K562 (cell line): ENCODE measurements at regions not wholly inside any gene's neighbourhood (a gene's known extent, or its start where the extent isn't known, plus 50 kb on each side); places are given as distances from the start of the nearest gene placed in this dataset.

Source experiments
- ATAC-seq: fragments of 200-7000 bp; cut with Tn5 transposase; 3 replicates; pipeline ENCODE4 v1.9.1; 2020; ENCODE audit warnings: moderate library complexity
- BruUV-seq: library from RNA; stranded (reverse); fragments of 400-500 nt; replicated peaks from 2 replicates; lab custom pipeline; 2021; lab: Mats Ljungman, UMichigan
- CTCF ChIA-PET: fragments of 300-600 bp; formaldehyde crosslinking; extraction: SDS; loops from one replicate; lab custom pipeline; 2021; ENCODE audit warnings: low intra/inter-chr PET ratio; lab: Yijun Ruan, JAX
- POLR2A ChIA-PET: fragments of 300-600, 350-650 bp; sonication (Branson Sonifier 250); formaldehyde crosslinking; extraction: SDS; loops from one replicate; lab custom pipeline; 2021; ENCODE audit warnings: antibody characterized with exemption, inconsistent platforms; lab: Yijun Ruan, JAX
- DNase-seq, 4 experiments: peaks; one replicate each; pipeline versions ENCODE4 v3.0.0 to v3.0.0-alpha.2; 2011 to 2018; ENCODE audit warnings: low spot score in 3 of 4, mixed read lengths in 3 of 4; ENCODE audit errors: extremely low read depth in 1 of 4
- FAIRE-seq: peaks from 2 replicates; lab custom pipeline; 2011; peaks lifted over from hg19 to GRCh38; lab: Jason Lieb, UNC
- H2AFZ ChIP-seq: 2 replicates; pipeline ENCODE4 v1.6.0; 2011; ENCODE audit warnings: low read depth, low read length, control low read depth, inconsistent platforms
- H3K27ac ChIP-seq: fragments of 200-600 bp; 3 replicates; pipeline ENCODE4 v1.8.0; 2011; ENCODE audit warnings: low read depth, mild to moderate bottlenecking, control low read depth, inconsistent platforms, low read length, moderate library complexity, mixed read lengths; ENCODE audit errors: extremely low read depth
- H3K27me3 ChIP-seq, 2 experiments: fragments of 300-600 bp in 1 of 2; 2 replicates in 1 of 2; 3 replicates in 1 of 2; pipeline versions ENCODE4 v1.6.0 to v1.8.0; 2011; ENCODE audit warnings: inconsistent platforms in 2 of 2, low read length in 2 of 2, mild to moderate bottlenecking in 1 of 2, mixed read lengths in 1 of 2, moderate library complexity in 1 of 2; ENCODE audit not compliant: control insufficient read depth in 2 of 2, insufficient read depth in 2 of 2
- H3K36me3 ChIP-seq: fragments of 300-600 bp; 3 replicates; pipeline ENCODE4 v1.8.0; 2011; ENCODE audit warnings: mild to moderate bottlenecking, low read length, inconsistent platforms; ENCODE audit not compliant: control insufficient read depth, insufficient read depth
- H3K4me1 ChIP-seq, 2 experiments: fragments of 200-600 bp in 1 of 2; replicated peaks in 1 of 2; 2 replicates in 1 of 2; 3 replicates in 1 of 2; pipeline versions ENCODE4 v1.5.1 to v1.8.0; 2011; ENCODE audit warnings: inconsistent platforms in 2 of 2, low read length in 2 of 2, mild to moderate bottlenecking in 1 of 2, mixed read lengths in 1 of 2, moderate library complexity in 1 of 2; ENCODE audit not compliant: control insufficient read depth in 2 of 2, insufficient read depth in 2 of 2
- H3K4me2 ChIP-seq: 2 replicates; pipeline ENCODE4 v1.6.1; 2011; ENCODE audit warnings: low read length, control low read depth, inconsistent platforms, mixed read lengths; ENCODE audit not compliant: insufficient read depth
- H3K4me3 ChIP-seq: fragments of 200-600 bp; sonication (generic), shearing (Covaris generic); 2 replicates; pipeline ENCODE4 v1.5.1; 2016; ENCODE audit warnings: control low read depth, inconsistent platforms
- H3K79me2 ChIP-seq: fragments of 200-600 bp; 3 replicates; pipeline ENCODE4 v1.8.0; 2011; ENCODE audit warnings: low read length, inconsistent platforms; ENCODE audit not compliant: control insufficient read depth, insufficient read depth
- H3K9ac ChIP-seq, 2 experiments: 2 replicates each; pipeline versions ENCODE4 v1.6.0 to v1.6.1; 2011; ENCODE audit warnings: low read depth in 2 of 2, low read length in 2 of 2, control low read depth in 1 of 2, inconsistent platforms in 1 of 2, mild to moderate bottlenecking in 1 of 2, mixed read lengths in 1 of 2; ENCODE audit not compliant: insufficient read depth in 1 of 2
- H3K9me1 ChIP-seq: one replicate; pipeline ENCODE4 v1.6.0; 2011; ENCODE audit warnings: inconsistent platforms, mild to moderate bottlenecking, low read length, moderate library complexity; ENCODE audit not compliant: control insufficient read depth, insufficient read depth
- H3K9me3 ChIP-seq: replicated peaks from 2 replicates; pipeline ENCODE4 v1.5.1; 2011; ENCODE audit warnings: low read depth, low read length, inconsistent platforms; ENCODE audit not compliant: control insufficient read depth, insufficient read depth
- H4K20me1 ChIP-seq: replicated peaks from 2 replicates; pipeline ENCODE4 v1.6.1; 2011; ENCODE audit warnings: low read length, inconsistent platforms, mixed read lengths; ENCODE audit not compliant: control insufficient read depth, insufficient read depth
- ARID1B ChIP-seq: fragments of 450-650 bp; IDR thresholded peaks from 2 replicates; pipeline ENCODE4 v1.6.1; 2016; ENCODE audit warnings: antibody characterized with exemption, mild to moderate bottlenecking, inconsistent platforms
- ASH1L ChIP-seq: fragments of 450-650 bp; IDR thresholded peaks from 2 replicates; pipeline ENCODE4 v1.6.1; 2018; ENCODE audit warnings: borderline replicate concordance, mild to moderate bottlenecking, low read depth; ENCODE audit not compliant: partially characterized antibody
- BCL6 ChIP-seq: fragments of 250-450 bp; sonication (Bioruptor Pico); IDR thresholded peaks from 2 replicates; pipeline ENCODE4 v1.4.0; 2020
- MAFF ChIP-seq: IDR thresholded peaks from 2 replicates; pipeline ENCODE4 v1.6.1; 2012; ENCODE audit warnings: low read length, improper control_type of control experiment
- MTA1 ChIP-seq: fragments of 450-650 bp; IDR thresholded peaks from 2 replicates; pipeline ENCODE4 v1.6.1; 2017; ENCODE audit warnings: borderline replicate concordance
- MXD1 ChIP-seq: fragments of 250-450 bp; sonication (Bioruptor Pico); IDR thresholded peaks from 2 replicates; pipeline ENCODE4 v1.8.0; 2021; ENCODE audit warnings: borderline replicate concordance, mild to moderate bottlenecking, moderate library complexity; ENCODE audit not compliant: poor library complexity, severe bottlenecking
- NCOA1 ChIP-seq: fragments of 450-650 bp; IDR thresholded peaks from 2 replicates; pipeline ENCODE4 v1.6.1; 2016; ENCODE audit warnings: low read depth
- NFYB ChIP-seq: IDR thresholded peaks from 2 replicates; pipeline ENCODE4 v1.6.1; 2011; ENCODE audit warnings: mild to moderate bottlenecking, moderate library complexity; ENCODE audit not compliant: insufficient read length; ENCODE audit errors: extremely low read depth
- PPARD ChIP-seq: fragments of 250-450 bp; sonication (Bioruptor Pico); IDR thresholded peaks from 2 replicates; pipeline ENCODE4 v1.8.0; 2022; ENCODE audit warnings: inconsistent platforms, mild to moderate bottlenecking, moderate library complexity
- PTTG1 ChIP-seq: fragments of 450-650 bp; IDR thresholded peaks from 2 replicates; pipeline ENCODE4 v1.6.1; 2016; ENCODE audit warnings: low read depth, mild to moderate bottlenecking, missing genetic modification characterization, missing compliant biosample characterization
- XRCC4 ChIP-seq: IDR thresholded peaks from one replicate; pipeline ENCODE4 v1.6.1; 2011; ENCODE audit not compliant: insufficient read depth, insufficient read length; ENCODE audit errors: extremely low read depth
- ZC3H4 ChIP-seq: sonication (generic); formaldehyde crosslinking; IDR thresholded peaks from 2 replicates; pipeline ENCODE4 v1.9.0; 2021; ENCODE audit warnings: missing genetic modification reagents, borderline replicate concordance
- ZFPM2 ChIP-seq: fragments of 250-450 bp; sonication (Bioruptor Pico); IDR thresholded peaks from 2 replicates; pipeline ENCODE4 v1.5.1; 2022; ENCODE audit warnings: mild to moderate bottlenecking
- ZNF512 ChIP-seq: IDR thresholded peaks from 2 replicates; pipeline ENCODE4 v1.6.1; 2016; ENCODE audit warnings: missing genetic modification characterization, missing compliant biosample characterization
- ZNF695 ChIP-seq: fragments of 450-650 bp; formaldehyde crosslinking; IDR thresholded peaks from 2 replicates; pipeline ENCODE4 v1.4.0; 2020; ENCODE audit warnings: mild to moderate bottlenecking, moderate library complexity
- WGBS: fragments of 100-300 bp; shearing (Covaris generic); methylation state at CpG from one replicate; pipeline ENCODE4 v1.1.6; 2016; ENCODE audit warnings: low coverage, mixed read lengths; ENCODE audit not compliant: insufficient coverage; ENCODE audit errors: missing lambda C conversion rate; 5-methylcytosine and 5-hydroxymethylcytosine counted together
- in situ Hi-C: fragments of 300-500 bp; cut with MboI; formaldehyde crosslinking; loops from 4 replicates; pipeline ENCODE4 v1.15.0; 2018; ENCODE audit warnings: inconsistent platforms, mixed read lengths
- intact Hi-C: fragments of 100-400 bp; cut with micrococcal nuclease; formaldehyde crosslinking; loops from 2 replicates; pipeline ENCODE4 v1.14.2; 2022
- TF ChIP-seq, protein P1 (sequence below): fragments of 150-350 bp; conservative IDR thresholded peaks from 2 replicates; pipeline ENCODE4 v1.6.1; 2014; ENCODE audit warnings: low read length
- TF ChIP-seq, protein P2 (sequence below): sonication (generic); formaldehyde crosslinking; IDR thresholded peaks from 2 replicates; pipeline ENCODE4 v1.9.0; 2022; ENCODE audit warnings: mild to moderate bottlenecking, missing genetic modification reagents

DNA sequence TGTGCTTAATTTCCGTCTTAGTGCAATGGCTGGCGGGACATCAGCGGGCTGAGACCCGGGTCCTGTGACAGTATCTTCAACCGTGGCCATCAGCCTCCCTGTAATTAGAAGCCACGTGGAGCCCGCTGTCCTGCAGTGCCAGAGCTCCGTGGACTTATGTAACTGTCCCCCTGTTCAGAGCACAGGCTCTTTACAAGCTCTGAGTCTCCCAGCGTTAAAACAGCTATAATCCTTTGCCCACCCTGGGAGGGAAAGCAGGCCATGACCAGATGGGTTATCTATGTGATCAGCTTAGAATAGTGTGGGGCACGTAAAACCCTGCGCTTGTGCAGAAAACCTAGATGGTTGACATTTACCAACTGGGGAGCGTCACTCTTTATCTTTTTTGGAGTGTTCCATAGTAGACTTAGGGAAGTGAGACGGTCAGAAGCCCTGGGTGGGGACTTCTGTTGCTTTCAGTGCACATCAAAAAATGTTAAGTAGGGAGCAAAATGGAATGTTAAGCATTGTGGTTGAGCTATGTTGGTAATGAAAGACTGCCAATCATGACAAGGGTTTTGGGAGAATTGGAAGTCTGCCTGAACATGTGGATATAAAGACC, 103.5 kb upstream of the CADM1 start (continued):
- TF ChIP-seq ASH1L: no peak
- TF ChIP-seq NFYB: no peak

DNA sequence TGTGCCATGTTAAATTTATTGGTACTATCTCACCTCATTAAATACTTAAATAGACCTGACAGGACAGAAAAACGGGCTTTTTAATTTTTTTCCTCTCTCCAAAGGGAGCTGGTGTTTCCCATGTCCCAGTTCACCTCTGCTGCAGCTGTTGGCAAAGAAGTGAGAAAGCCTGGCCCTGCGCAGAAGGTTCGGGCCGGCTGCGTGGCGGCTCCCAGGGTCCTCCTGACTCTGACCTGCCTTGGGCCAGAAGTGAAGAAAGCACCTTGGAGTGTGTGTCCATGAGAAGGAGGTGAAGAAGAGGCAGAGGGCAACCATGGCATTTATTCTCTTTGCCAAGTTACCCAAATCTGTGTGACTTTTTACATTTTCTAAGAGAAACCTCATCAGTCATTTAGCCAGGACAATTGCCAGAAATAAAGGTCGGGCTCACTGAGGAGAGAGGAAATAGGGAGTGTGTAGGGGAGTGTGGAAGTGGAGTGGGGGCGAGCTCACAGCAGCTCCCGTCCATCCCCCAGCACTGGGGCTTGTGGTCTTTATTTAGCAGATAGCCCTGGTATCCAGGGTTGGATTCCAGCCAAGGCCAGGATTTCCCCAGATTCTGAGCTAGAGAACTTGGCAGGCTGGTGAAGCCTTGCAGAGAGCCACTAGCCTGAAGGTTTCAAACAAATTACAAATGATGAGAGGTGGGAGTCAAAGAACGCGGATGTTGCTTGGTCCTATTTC, 102.4 kb upstream of the CADM1 start:
- no peak overlapping the region for H3K9ac ChIP-seq
- H3K79me2 ChIP-seq: no peaks in the 10 kb centered on the region
- H3K27me3 ChIP-seq: peaks cover 0 to 3% of the 10 kb centered on the region in 2 experiments; a peak in 1 of 5 replicates
- BruUV-seq: no TSS peak
- 2% methylated on average over 10 of the region's 11 CpGs for WGBS
- TF ChIP-seq, protein P1, sequence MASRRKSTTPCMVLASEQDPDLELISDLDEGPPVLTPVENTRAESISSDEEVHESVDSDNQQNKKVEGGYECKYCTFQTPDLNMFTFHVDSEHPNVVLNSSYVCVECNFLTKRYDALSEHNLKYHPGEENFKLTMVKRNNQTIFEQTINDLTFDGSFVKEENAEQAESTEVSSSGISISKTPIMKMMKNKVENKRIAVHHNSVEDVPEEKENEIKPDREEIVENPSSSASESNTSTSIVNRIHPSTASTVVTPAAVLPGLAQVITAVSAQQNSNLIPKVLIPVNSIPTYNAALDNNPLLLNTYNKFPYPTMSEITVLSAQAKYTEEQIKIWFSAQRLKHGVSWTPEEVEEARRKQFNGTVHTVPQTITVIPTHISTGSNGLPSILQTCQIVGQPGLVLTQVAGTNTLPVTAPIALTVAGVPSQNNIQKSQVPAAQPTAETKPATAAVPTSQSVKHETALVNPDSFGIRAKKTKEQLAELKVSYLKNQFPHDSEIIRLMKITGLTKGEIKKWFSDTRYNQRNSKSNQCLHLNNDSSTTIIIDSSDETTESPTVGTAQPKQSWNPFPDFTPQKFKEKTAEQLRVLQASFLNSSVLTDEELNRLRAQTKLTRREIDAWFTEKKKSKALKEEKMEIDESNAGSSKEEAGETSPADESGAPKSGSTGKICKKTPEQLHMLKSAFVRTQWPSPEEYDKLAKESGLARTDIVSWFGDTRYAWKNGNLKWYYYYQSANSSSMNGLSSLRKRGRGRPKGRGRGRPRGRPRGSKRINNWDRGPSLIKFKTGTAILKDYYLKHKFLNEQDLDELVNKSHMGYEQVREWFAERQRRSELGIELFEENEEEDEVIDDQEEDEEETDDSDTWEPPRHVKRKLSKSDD: no peak
- TF ChIP-seq MXD1 (CRISPR knock-in tag) (no peak), PPARD (CRISPR knock-in tag) (no peak), PTTG1 (tag) (no peak), ZC3H4 (CRISPR knock-in tag) (no peak), NCOA1 (no peak), BCL6 (CRISPR knock-in tag) (no peak), ZFPM2 (CRISPR knock-in tag) (no peak), ZNF512 (tag) (no peak), MTA1 (no peak), ARID1B (no peak), XRCC4 (no peak), MAFF (no peak), ZNF695 (CRISPR knock-in tag) (no peak)
- TF ChIP-seq, protein P2, sequence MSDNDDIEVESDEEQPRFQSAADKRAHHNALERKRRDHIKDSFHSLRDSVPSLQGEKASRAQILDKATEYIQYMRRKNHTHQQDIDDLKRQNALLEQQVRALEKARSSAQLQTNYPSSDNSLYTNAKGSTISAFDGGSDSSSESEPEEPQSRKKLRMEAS (CRISPR knock-in tag): no peak
- no peak overlapping the region for H3K4me2 ChIP-seq
- no peaks in the 10 kb centered on the region for H3K9me1 ChIP-seq
- no peaks in the 10 kb centered on the region for H3K36me3 ChIP-seq
- H3K9me3 ChIP-seq: no peaks in the 10 kb centered on the region
- H3K27ac ChIP-seq: no peak overlapping the region
- H3K4me1 ChIP-seq: no peaks in the 10 kb centered on the region
- in situ Hi-C loops: no loop called here
- no peak overlapping the region for H3K4me3 ChIP-seq
- ATAC-seq: no peak
- intact Hi-C loops: no loop called here
- no peak for FAIRE-seq
- ChIA-PET CTCF (no interaction called here), POLR2A (no interaction called here)
- no peak overlapping the region for H2AFZ ChIP-seq
- no peaks in the 10 kb centered on the region for H4K20me1 ChIP-seq
- DNase-seq: no peak
